OCI-LY3 (cell line): ENCODE measurements at regions not wholly inside any gene's neighbourhood (a gene's known extent, or its start where the extent isn't known, plus 50 kb on each side); places are given as distances from the start of the nearest gene placed in this dataset.

Experiments
- H2AFZ ChIP-seq: fragments of 200-600, 300-600 bp; shearing (Covaris generic); 2 replicates; pipeline ENCODE4 v1.6.0; 2014; ENCODE audit warnings: antibody characterized with exemption, low read depth, low read length
- H3K27ac ChIP-seq: fragments of 200-600, 300-600 bp; sonication (generic); 2 replicates; pipeline ENCODE4 v1.5.1; 2014; ENCODE audit warnings: mild to moderate bottlenecking, low read length, moderate library complexity, mixed read lengths
- H3K27me3 ChIP-seq: fragments of 200-600, 300-600 bp; sonication (generic); 2 replicates; pipeline ENCODE4 v1.6.1; 2014; ENCODE audit warnings: low read depth, low read length, mixed read lengths
- H3K36me3 ChIP-seq: fragments of 200-600, 300-600 bp; sonication (generic); replicated peaks from 2 replicates; pipeline ENCODE3; 2014; ENCODE audit warnings: low read depth, low read length, mixed read lengths
- H3K4me1 ChIP-seq: fragments of 300-600, 200-600 bp; sonication (generic); 2 replicates; pipeline ENCODE4 v1.6.1; 2014; ENCODE audit warnings: low read length, mixed read lengths
- H3K4me2 ChIP-seq: fragments of 200-600, 300-600 bp; sonication (generic); 2 replicates; pipeline ENCODE4 v1.6.1; 2014; ENCODE audit warnings: low read length, mixed read lengths
- H3K4me3 ChIP-seq: fragments of 300-600, 200-600 bp; sonication (generic); 2 replicates; pipeline ENCODE4 v1.5.1; 2014; ENCODE audit warnings: antibody characterized with exemption, mild to moderate bottlenecking, low read length, moderate library complexity
- H3K79me2 ChIP-seq: fragments of 300-600, 200-600 bp; shearing (Covaris generic); 2 replicates; pipeline ENCODE4 v1.6.1; 2014; ENCODE audit warnings: mild to moderate bottlenecking, low read length, mixed read lengths
- H3K9ac ChIP-seq: fragments of 300-600, 200-600 bp; shearing (Covaris generic); 2 replicates; pipeline ENCODE4 v1.6.0; 2014; ENCODE audit warnings: mild to moderate bottlenecking, low read length, moderate library complexity
- H3K9me3 ChIP-seq: fragments of 200-600, 300-600 bp; shearing (Covaris generic); 2 replicates; pipeline ENCODE4 v1.6.1; 2014; ENCODE audit warnings: low read length, mixed read lengths; ENCODE audit not compliant: insufficient read depth
- H4K20me1 ChIP-seq: fragments of 200-600, 300-600 bp; sonication (generic); 2 replicates; pipeline ENCODE4 v1.6.1; 2016; ENCODE audit warnings: low read length, mixed read lengths; ENCODE audit not compliant: insufficient read depth
- EZH2phosphoT487 ChIP-seq: fragments of 200-600 bp; shearing (Covaris generic); IDR thresholded peaks from 2 replicates; pipeline ENCODE4 v1.6.1; 2018; ENCODE audit warnings: antibody characterized with exemption, mixed run types, low read depth
- TF ChIP-seq, protein P1 (sequence below): fragments of 200-600, 300-600 bp; sonication (generic); IDR thresholded peaks from 2 replicates; pipeline ENCODE4 v1.5.1; 2014; ENCODE audit warnings: antibody characterized with exemption, low read length, low read depth

DNA sequence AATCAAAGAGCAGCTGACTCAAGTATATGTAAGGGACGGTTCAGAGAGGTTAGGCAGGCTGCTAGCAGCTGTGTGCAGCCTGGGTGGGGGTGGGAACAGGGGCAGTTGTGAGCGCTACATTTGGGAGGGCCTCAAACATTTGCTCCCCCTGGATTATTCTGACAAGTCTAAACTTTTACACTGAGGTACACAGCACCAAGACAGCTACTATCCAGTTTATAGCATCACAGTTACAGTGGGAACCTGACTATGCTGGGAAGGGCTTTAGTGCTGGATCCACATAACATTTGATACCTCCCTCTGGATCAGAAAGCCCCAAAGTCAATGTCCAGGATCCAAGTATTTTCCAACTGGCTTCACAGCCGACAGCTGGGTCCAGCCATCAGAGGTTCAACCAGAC, 55.8 kb upstream of the GIMD1 start:
- Histone ChIP-seq H4K20me1 (no peaks in the 10 kb centered on the region), H3K36me3 (no peaks in the 10 kb centered on the region), H3K9me3 (no peaks in the 10 kb centered on the region), H3K4me2 (no peak overlapping the region), H3K4me1 (no peaks in the 10 kb centered on the region), H3K4me3 (no peak overlapping the region), H2AFZ (no peak overlapping the region), H3K27me3 (no peaks in the 10 kb centered on the region), H3K27ac (no peak overlapping the region), H3K79me2 (no peaks in the 10 kb centered on the region), H3K9ac (no peak overlapping the region)
- TF ChIP-seq, protein P1, sequence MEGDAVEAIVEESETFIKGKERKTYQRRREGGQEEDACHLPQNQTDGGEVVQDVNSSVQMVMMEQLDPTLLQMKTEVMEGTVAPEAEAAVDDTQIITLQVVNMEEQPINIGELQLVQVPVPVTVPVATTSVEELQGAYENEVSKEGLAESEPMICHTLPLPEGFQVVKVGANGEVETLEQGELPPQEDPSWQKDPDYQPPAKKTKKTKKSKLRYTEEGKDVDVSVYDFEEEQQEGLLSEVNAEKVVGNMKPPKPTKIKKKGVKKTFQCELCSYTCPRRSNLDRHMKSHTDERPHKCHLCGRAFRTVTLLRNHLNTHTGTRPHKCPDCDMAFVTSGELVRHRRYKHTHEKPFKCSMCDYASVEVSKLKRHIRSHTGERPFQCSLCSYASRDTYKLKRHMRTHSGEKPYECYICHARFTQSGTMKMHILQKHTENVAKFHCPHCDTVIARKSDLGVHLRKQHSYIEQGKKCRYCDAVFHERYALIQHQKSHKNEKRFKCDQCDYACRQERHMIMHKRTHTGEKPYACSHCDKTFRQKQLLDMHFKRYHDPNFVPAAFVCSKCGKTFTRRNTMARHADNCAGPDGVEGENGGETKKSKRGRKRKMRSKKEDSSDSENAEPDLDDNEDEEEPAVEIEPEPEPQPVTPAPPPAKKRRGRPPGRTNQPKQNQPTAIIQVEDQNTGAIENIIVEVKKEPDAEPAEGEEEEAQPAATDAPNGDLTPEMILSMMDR, result no peak
- TF ChIP-seq EZH2phosphoT487, result no peak

DNA sequence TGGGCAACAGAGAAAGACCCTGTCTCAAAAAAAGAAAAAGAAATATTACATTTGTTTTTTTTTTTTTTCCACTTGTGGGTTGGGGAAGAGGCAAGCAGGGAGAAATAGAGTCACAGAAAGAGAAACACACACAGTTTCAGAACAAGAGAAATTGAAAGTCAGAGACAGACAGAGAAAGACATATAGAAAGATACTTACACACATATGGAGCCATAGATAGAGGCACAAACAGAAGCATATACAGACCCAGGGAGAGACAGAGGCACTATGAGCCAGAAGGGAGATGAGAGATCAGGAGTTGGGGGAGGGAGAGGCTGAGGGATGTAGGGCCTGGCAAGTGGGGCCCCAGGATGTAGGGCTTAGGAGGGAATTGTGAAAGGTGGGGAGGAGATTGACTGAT, 55.2 kb upstream of the GIMD1 start:
- no peak overlapping the region for H3K9ac ChIP-seq
- TF ChIP-seq EZH2phosphoT487, result no peak
- TF ChIP-seq, protein P1, result no peak
- no peaks in the 10 kb centered on the region for H3K9me3 ChIP-seq
- no peak overlapping the region for H3K4me3 ChIP-seq
- H3K27me3 ChIP-seq, result no peaks in the 10 kb centered on the region
- H3K27ac ChIP-seq, result no peak overlapping the region
- H3K4me2 ChIP-seq, result no peak overlapping the region
- no peak overlapping the region for H2AFZ ChIP-seq
- no peaks in the 10 kb centered on the region for H3K36me3 ChIP-seq
- no peaks in the 10 kb centered on the region for H4K20me1 ChIP-seq
- H3K4me1 ChIP-seq, result no peaks in the 10 kb centered on the region
- no peaks in the 10 kb centered on the region for H3K79me2 ChIP-seq

DNA sequence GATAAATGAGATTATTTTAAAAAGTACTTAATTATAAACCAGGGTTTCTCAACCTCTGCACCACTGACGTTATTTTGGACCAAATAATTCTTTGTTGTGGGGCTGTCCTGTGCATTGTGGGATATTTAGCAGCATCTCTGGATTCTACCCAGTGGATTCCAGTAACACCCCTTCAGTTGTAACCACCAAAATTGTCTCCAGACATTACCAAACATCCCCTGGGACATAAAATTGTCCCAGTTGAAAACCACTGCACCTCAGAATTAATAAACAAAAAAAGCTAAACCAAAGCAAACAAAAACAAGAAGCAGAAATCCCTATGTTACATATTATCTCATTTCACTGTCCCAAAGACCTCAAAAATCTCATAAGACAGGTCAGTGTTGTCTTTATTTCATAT, 54.2 kb upstream of the GIMD1 start:
- Histone ChIP-seq H3K27me3 (no peaks in the 10 kb centered on the region), H3K27ac (no peak overlapping the region), H2AFZ (no peak overlapping the region), H3K4me1 (no peaks in the 10 kb centered on the region), H3K36me3 (no peaks in the 10 kb centered on the region), H3K79me2 (no peaks in the 10 kb centered on the region), H3K4me2 (no peak overlapping the region), H3K9me3 (no peaks in the 10 kb centered on the region), H3K9ac (no peak overlapping the region), H3K4me3 (no peak overlapping the region), H4K20me1 (no peaks in the 10 kb centered on the region)
- TF ChIP-seq, protein P1, result no peak
- no peak for TF ChIP-seq EZH2phosphoT487

DNA sequence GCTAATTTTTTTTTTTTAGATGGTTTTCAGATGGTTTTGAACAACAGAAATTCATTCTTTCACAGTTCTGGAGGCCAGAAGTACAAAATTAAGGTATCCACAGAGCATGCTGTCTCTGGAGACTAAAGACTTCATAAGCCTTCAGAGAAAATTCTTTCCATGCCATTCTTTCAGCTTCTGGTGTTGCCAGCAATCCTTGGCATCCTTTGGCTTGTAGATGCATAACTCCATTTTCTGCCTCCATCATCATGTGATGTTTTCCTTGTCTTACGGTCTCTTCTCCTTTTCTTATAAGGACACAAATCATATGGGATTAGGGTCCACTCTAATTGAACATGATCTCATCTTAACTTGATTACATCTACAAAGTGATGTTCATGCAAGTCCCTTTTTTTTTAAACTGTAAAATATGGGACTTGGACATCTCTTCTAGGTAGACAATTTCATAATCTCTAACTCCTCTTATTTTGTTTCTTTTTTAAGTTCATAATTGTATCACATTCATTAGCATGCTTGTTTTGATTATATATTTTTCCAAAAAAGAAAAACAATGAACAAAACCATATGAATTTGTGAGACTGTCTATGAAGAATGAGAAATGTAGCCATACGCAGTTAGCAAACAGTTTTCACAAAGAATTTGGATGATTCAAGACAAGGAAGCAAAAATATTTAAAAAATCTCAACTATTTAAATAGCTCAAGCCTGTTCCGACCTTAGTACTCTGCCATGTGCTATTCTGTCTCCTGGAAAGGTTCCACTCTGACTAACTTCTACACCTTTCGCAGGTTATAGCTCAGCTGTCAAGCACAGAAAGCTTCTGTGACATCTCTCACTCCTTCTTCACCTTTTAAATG, 53.1 kb upstream of the GIMD1 start:
- Histone ChIP-seq H3K79me2 (no peaks in the 10 kb centered on the region), H3K4me2 (no peak overlapping the region), H3K9me3 (no peaks in the 10 kb centered on the region), H3K27me3 (no peaks in the 10 kb centered on the region), H3K36me3 (no peaks in the 10 kb centered on the region), H3K4me3 (no peak overlapping the region), H3K9ac (no peak overlapping the region), H3K4me1 (no peaks in the 10 kb centered on the region), H4K20me1 (no peaks in the 10 kb centered on the region), H2AFZ (no peak overlapping the region), H3K27ac (no peak overlapping the region)
- no peak for TF ChIP-seq EZH2phosphoT487
- TF ChIP-seq, protein P1, result no peak
